Neural crest cell (in vitro differentiated cells): ENCODE measurements at regions not wholly inside any gene's neighbourhood (a gene's known extent, or its start where the extent isn't known, plus 50 kb on each side); places are given as distances from the start of the nearest gene placed in this dataset.
A peak's percentile ranks its signal among the peaks of the same experiment; 100 is the strongest.

ENCODE experiments used
- DNase-seq: peaks from one replicate; pipeline ENCODE4 v3.0.0; 2021; ENCODE audit warnings: low read depth, mixed read lengths, low spot score
- H3K27ac Mint-ChIP-seq: one replicate; pipeline ENCODE4 v1.8.0; 2021; ENCODE audit warnings: mild to moderate bottlenecking, mixed read lengths; ENCODE audit not compliant: unreplicated experiment
- H3K27me3 Mint-ChIP-seq: 2 replicates; pipeline ENCODE4 v1.8.0; 2021; ENCODE audit warnings: low read depth, mild to moderate bottlenecking, mixed read lengths
- H3K36me3 Mint-ChIP-seq: 2 replicates; pipeline ENCODE4 v1.8.0; 2021; ENCODE audit warnings: low read depth, mild to moderate bottlenecking, mixed read lengths
- H3K4me1 Mint-ChIP-seq: 2 replicates; pipeline ENCODE4 v1.8.0; 2021; ENCODE audit warnings: mixed read lengths
- H3K4me3 Mint-ChIP-seq: one replicate; pipeline ENCODE4 v1.8.0; 2021; ENCODE audit warnings: mild to moderate bottlenecking, mixed read lengths
- H3K9me3 Mint-ChIP-seq: 2 replicates; pipeline ENCODE4 v1.8.0; 2021; ENCODE audit warnings: mixed read lengths
- CTCF ChIP-seq: fragments of 200-600 bp; sonication (generic); conservative IDR thresholded peaks from 2 replicates; pipeline ENCODE4 v1.5.0; 2021; ENCODE audit warnings: antibody characterized with exemption, mild to moderate bottlenecking

GRCh38 chr7:24024276-24025068 is 259.5 kb upstream of the NPY start:
- H3K4me1 Mint-ChIP-seq: peaks cover 19% of the 10 kb centered on the region
- no peaks in the 10 kb centered on the region for H3K27me3 Mint-ChIP-seq
- no peak for TF ChIP-seq CTCF
- H3K9me3 Mint-ChIP-seq: peaks cover 3% of the 10 kb centered on the region
- peak overlapping the region; percentile 2 for H3K4me3 Mint-ChIP-seq
- peak overlapping the region; percentile 93 for H3K27ac Mint-ChIP-seq
- DNase-seq: peak; percentile 12
- no peaks in the 10 kb centered on the region for H3K36me3 Mint-ChIP-seq

- H3K27me3 Mint-ChIP-seq: no peaks in the 10 kb centered on the region
- TF ChIP-seq CTCF: no peak
- H3K27ac Mint-ChIP-seq: no peak overlapping the region
- peak overlapping the region; percentile 2 for H3K4me3 Mint-ChIP-seq
- H3K36me3 Mint-ChIP-seq: no peaks in the 10 kb centered on the region
- peaks cover 19% of the 10 kb centered on the region for H3K4me1 Mint-ChIP-seq
- peaks cover 3% of the 10 kb centered on the region for H3K9me3 Mint-ChIP-seq
- no peak for DNase-seq
These were observed 258.9 kb upstream of the NPY start for GRCh38 chr7:24025094-24025493.

- H3K27ac Mint-ChIP-seq: no peak overlapping the region
- peaks cover 19% of the 10 kb centered on the region for H3K4me1 Mint-ChIP-seq
- DNase-seq: no peak
- no peaks in the 10 kb centered on the region for H3K36me3 Mint-ChIP-seq
- H3K27me3 Mint-ChIP-seq: no peaks in the 10 kb centered on the region
- peaks cover 3% of the 10 kb centered on the region for H3K9me3 Mint-ChIP-seq
- no peak for TF ChIP-seq CTCF
- H3K4me3 Mint-ChIP-seq: no peak overlapping the region
These were observed 258.2 kb upstream of the NPY start for GRCh38 chr7:24025765-24026164.

- Mint-ChIP-seq H3K27me3 (no peaks in the 10 kb centered on the region), H3K4me1 (peaks cover 19% of the 10 kb centered on the region), H3K4me3 (no peak overlapping the region), H3K27ac (no peak overlapping the region), H3K36me3 (no peaks in the 10 kb centered on the region), H3K9me3 (peaks cover 3% of the 10 kb centered on the region)
- no peak for TF ChIP-seq CTCF
- DNase-seq: no peak
These were observed 257.6 kb upstream of the NPY start for GRCh38 chr7:24026351-24026750.

GRCh38 chr7:24029068-24029467 is 254.9 kb upstream of the NPY start:
- no peak for DNase-seq
- H3K36me3 Mint-ChIP-seq: no peaks in the 10 kb centered on the region
- H3K27ac Mint-ChIP-seq: no peak overlapping the region
- H3K4me1 Mint-ChIP-seq: peaks cover 16% of the 10 kb centered on the region
- no peaks in the 10 kb centered on the region for H3K27me3 Mint-ChIP-seq
- H3K4me3 Mint-ChIP-seq: no peak overlapping the region
- TF ChIP-seq CTCF: no peak
- peaks cover 3% of the 10 kb centered on the region for H3K9me3 Mint-ChIP-seq
